Medulla oblongata (tissue), 1 donor: ENCODE measurements at regions not wholly inside any gene's neighbourhood (a gene's known extent, or its start where the extent isn't known, plus 50 kb on each side); places are given as distances from the start of the nearest gene placed in this dataset.

ENCODE experiments used
- DNase-seq: peaks from one replicate; pipeline ENCODE4 v3.0.0-alpha.2; 2015; ENCODE audit errors: extremely low spot score

DNA sequence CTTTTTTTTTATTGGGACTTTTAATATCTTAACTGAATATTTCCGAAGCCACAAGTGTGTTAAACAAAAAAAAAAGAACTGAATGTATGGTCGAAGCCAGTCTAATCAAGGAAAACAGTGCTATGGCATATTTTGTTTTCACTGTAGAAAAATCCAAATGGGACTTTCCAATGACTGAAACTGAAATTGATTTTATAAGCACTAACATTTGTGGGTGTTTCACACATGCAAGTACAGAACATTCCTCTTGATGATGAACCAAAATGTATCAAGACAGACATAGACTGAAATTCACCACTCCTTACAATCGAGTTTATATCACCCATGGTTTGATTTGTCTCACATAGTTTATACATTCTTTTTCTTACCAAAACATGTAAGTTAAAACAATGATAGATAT, 1026.8 kb downstream of the CDH18 start:
- DNase-seq, result no peak

DNA sequence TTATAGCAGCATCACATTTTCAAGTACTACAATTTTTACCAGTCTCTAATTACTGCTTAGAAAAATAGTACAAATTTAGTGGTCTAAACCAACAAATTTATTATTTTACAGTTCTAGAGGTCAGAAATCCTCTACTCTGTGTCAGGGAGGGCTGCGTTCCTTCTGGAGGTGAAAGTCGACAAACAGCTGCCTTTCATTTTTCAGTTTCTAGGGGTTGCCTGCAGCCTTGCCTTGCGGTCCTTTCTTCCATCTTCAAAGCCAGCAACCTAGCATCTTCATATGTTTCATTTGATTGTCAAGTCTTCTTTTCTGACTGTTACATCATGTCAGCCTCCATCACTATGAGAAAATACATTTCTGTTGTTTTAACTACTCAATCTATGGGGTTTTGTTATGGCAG, 1022.1 kb downstream of the CDH18 start:
- no peak for DNase-seq

DNA sequence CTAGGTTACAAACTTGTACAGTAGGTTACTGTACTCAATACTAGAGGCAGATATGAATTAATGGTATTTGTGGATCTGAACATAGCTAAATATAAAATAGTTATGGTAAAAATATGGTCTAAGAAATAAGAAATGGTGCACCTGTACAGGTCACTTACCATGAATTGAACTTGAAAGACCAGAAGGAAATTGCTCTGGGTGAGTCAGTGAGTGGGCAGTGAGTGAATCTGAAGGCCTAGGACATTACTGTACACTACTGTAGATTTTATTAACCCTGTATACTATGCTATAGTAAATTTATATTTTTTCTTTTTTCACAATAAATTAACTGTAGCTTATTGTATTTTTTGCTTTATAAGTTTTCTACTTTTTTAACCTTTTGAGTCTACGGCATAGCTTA, 1020.4 kb downstream of the CDH18 start:
- DNase-seq, result no peak

DNA sequence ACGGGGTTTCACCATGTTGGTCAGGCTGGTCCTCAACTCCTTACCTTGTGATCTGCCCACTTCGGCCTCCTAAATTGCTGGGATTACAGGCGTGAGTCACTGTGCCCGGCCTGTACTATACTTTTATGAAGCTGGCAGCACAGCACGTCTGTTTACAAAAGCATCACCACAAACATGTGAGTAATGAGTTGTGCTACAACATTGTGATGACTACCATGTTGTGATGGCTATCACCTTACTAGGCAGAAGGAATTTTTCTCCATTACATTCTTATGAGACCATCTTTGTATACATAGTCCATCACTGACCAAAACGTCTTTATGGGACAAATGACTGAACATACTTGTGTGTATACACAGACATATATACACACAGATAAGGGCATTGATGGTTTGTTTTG, 1019.0 kb downstream of the CDH18 start:
- DNase-seq, result no peak

DNA sequence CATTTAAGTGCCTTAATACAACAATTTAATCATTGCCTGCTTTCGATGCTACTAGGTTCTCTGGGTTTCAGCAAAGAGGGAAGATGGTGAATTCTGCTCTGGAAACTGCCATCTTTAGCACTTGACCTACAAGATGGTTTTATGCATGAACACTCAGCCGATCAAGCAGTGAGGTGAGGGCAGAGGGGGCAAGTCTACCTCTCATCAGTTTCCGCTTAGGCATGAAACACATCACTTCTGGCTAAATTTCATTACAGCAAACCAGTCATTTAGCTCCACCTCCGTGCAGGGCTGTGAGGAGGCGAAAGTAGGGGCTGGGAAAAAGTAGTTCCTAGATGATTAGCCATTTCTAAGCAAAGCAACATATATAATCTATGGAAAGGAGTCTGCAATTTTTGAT, 1018.0 kb downstream of the CDH18 start:
- no peak for DNase-seq

DNA sequence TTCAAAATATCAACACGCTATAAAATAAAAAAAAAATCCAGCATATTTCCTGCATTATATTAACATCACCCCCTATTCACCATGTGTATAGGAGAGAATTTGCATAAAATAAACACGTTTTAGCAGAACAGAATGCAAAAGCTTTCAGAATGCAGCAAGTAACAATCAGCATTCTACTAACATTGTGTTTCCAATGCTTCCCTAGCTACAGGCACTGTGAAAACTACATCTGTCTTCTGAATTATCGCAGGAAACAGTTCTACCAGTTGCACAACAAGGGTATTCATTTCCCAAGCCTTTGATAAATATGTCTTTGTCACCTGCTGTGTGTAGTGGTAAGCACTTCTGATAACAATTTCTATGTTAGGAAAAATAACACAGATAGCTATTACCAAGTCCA, 1015.8 kb downstream of the CDH18 start:
- no peak for DNase-seq

DNA sequence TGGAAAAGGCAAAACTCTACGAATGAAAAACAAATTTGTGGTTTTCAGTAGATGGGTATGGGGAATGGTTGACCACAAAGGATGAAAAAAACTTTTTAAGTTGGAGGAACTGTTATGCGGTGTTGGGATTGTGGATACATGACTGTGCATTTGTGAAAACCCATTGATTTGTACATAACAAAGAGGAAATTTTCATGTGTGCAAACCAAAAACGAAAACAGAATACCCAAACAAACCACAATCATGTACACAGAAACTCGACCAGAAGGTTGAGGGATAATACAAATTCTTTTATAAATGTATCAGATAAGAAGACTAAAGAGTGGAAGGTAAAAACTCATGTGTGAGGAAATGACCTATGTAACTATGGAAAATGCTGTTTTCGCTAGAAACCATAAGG, 1012.4 kb downstream of the CDH18 start:
- no peak for DNase-seq

DNA sequence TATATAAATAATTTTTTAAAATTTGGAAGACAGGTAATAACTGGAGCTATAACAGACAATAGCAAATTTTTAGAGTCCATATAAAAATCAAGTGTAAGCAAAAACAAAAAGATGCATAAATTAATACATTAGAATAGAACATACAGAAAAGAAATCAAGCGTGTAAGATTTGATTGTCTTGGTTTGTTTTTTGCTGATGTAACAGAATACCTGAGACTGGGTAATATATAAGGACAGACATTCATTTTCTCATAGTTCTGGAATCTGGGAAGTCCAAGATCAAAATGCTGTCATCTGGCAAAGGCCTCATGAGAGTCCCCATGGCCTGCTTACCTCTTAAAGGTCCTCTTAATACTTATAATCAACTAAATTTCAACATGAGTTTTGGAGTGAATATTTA, 1010.1 kb downstream of the CDH18 start:
- no peak for DNase-seq

DNA sequence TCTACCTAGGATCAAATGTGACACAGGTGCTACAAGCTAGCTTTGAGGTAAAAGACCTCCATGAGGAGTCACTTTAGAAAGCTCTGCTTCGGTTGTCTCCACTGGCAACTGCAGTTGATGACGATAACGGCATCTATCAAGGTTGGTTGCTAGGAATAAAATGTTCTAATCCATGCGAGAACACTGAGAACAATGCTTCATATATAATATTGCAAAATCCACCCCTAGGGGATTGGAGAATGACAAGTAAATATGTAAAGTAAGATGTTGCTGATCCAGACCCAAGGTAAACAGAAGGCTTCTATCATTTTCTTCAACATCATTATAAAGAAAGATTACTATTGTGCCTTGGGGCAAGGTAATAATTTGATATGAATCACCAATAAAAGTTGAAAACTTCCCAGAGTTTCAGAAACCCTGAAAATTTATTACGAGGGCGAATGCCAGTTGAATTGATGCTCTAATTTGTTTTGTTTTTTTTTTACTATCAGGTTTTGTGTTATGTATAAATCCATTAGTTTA, 1003.4 kb downstream of the CDH18 start:
- DNase-seq, result no peak

DNA sequence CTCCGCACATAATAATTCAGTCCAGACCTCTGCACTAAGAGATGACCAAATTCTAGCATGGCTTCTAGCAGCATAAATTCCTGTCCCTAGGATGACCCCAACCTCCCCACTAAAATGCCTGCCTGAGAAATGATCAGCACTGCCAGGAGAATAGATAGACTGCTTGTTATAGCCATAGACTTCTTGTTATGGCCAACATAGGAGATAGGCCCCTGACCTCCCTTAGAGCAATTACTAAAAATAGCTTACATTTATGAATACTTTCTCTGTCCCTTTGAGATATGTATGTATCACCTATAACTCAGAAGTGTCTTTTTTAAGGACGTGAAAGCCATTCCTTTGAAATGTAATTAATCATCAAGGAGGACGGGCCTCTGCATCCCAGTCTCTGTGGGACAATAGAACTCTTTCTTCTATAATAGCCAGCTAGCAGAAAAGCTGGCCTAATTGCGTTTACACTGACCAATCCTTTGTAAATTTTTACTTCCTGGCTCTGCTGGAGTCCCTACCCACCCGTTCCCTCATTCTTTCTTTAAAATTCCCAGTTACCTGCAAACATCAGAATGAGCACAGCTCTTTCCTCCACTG, 1002.7 kb downstream of the CDH18 start:
- DNase-seq, result no peak

DNA sequence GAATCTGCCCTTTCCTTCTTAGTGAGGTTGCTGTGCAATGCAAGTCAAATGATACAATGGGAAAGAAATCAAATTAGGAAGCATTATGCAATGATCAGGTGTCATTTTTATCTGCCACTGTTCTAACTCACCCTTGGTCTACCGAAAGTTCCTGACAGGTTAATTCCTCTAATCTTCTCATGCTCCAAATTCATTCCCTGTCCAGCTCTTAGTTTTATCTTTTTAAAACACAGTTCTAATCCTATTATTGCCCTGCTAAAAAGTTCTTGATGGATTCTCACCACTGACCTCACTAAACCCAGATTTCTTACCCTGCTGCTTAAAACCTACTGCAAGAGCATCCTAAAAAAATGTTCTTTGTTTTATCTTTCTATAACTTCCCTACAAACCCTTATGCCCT, 1000.9 kb downstream of the CDH18 start:
- no peak for DNase-seq

DNA sequence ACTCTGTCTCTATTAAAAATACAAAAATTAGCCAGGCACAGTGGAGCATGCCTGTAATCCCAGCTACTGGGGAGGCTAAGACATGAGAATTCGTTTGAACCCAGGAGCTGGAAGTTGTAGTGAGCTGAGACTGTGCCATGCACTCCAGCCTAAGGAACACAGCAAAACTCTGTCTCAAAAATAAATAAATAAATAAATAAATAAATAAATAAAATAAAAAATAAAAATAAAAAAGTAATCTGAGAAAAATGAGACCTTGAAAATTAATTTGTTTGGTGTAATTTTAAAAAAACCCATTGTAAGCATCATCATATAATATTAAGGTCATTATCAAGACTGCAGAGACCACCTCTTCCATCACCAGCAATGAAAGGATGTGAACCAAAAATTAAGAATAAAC, 997.1 kb downstream of the CDH18 start:
- no peak for DNase-seq

DNA sequence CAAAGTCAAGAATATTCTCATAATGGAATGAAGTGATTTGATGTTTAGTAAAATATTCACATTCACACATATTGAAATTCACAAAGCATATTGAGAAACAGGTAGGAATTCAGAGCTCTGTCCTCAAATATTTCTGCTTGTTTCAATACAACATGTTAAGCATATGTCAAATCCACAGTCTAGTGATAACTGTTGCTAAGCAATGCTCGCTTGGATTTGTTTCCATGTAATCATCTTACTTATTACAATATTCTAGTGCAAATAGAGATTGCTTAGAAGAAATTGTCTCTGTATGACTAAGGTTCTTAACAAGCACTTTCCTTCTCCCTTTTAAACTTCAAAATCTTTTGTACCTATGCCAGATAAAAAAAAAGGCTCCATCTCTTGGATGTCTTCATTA, 995.7 kb downstream of the CDH18 start:
- DNase-seq, result no peak

DNA sequence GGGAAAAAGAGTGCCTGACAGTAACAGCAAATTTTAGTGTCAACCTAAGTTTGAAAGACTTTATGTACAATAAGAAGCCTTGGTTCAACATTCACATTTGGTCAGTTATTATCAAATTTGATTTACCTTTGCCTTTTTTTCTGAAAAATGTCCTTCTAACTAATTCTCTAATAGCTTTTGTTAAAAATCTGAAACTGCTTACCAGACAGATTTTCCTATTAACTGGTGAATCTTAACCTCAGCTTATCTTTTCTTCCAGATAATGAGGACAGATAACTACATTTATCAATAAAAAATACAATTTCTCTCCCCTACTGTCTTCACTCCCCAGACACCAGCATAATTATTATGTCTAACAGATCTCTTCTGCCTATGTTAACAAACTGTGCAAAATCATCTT, 988.5 kb downstream of the CDH18 start:
- DNase-seq, result no peak

DNA sequence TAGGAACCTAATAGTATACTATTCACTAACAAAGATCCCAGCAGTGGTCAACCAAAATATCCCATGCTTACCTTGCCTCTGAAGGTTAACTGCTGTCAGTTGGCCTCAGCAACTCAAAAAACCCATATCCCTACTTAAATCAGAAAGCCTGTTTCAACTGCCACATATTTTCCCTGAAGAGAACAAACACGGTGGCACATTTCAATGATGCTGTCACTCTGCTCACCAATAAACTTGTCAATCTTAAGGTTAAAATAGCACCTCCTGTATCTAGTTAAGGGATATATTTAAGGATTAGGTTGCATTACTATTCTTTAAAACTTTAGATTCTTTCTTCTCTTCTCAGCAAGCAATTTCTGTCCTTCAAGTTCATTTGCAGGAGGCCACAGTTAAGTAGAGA, 986.9 kb downstream of the CDH18 start:
- no peak for DNase-seq

DNA sequence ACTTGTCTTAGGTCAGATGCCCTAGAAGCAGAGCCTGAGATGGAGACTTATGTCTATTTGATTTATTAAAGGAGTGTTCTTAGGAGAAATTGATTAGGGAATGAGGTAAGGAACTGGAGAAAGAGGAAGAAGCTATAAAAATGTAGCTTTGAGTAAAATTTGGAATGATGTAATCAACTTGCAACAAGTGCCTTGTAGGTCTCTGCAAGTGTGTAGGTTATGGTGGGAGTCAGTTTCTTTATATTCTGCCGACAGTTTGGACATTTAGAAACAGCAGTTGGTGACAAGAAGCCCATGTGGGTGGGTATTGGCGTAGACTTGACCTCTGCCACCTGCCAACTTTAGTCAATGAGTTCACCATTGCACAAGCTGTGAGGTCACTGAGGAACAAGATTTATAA, 986.5 kb downstream of the CDH18 start:
- no peak for DNase-seq

DNA sequence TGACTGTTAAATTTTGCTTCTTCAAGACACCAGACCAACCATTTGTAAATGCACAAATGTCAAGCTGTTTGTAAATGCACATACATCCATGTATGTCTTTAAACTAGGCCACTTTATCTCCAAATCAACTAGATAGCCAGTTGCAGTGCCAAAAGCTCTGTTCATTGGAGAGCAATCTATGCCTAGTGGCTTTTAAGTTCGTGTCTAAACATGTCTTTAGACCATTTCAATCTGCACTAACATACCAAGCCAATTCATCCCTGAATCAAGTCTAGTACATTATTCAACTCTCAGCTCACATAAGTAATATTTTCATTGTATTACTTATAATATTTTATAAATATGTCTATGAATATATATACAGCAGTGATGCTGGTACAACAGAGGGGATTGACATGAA, 985.9 kb downstream of the CDH18 start:
- no peak for DNase-seq

DNA sequence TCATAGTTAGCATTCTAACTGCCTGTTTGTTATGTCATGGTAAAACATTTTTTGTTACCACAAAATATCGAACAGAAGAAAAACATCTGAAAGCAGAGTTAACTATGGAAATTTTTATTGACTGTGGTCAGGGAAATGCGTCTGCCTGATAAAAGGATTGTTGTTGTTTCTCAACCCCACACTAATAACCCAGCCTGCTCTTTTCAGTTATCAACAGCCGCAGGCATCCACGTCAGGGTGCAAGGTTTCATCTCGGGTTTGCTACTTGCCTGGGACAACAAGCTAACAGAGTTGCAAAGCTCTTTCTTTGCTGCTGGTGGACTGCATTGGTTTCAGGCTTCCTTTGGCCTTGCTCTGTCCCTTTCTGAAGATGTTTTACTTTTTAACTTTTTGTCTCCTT, 969.2 kb downstream of the CDH18 start:
- DNase-seq, result no peak

DNA sequence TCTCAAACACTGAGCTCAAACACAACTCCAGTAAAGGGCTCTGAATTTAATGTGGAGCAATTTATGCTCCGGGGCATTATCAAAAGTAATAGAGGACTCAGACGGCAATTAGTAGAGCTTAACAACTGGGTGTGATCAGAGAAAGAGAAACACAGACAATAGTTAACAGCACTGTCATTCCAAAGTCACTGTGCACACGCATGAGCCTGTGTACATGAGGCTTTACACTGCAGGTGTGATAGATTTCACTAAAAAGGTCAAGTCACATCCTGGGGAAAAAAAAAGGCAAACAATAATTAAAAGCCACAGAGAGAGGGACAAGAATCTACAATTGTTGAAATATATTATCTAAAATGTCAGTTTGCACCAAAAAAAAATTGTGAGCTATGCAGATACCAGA, 956.5 kb downstream of the CDH18 start:
- no peak for DNase-seq

DNA sequence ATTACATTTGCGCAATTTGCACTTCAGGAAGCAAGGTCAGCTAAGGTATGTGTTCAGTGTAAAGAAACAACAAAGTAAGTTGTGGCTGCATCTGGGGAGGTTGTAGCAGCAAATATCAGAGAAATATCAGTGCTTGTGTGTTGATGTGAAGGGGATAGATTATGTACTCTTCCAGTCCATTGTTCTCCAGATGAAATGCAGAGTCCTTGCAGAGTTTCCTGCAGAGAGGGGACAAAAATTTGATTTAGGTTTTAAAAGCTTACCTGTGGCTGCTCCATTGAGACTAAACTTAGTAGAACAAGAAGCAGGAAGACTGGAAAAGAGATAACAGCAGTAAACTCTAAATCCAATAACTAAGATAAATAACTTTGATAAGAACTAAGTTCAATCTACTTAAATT, 952.2 kb downstream of the CDH18 start:
- DNase-seq, result no peak

DNA sequence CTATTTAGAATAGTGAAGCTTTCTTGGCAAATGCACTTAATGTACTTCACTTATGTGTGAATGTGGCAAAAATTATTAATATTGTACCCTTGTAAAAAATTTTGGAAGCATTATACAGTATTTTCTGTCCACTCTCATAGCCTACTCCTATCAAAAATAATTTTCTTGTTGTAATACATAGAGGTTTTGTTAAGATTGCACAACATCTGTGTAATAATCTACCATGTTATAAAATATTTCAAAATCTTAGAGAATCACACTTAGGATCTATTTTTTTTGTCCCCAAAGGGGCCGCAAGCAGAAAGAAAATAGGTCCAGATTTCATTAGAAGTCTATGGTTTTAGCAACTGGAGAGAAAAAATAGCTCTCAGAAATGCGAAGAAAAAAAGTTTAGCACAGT, 945.9 kb downstream of the CDH18 start:
- no peak for DNase-seq

DNA sequence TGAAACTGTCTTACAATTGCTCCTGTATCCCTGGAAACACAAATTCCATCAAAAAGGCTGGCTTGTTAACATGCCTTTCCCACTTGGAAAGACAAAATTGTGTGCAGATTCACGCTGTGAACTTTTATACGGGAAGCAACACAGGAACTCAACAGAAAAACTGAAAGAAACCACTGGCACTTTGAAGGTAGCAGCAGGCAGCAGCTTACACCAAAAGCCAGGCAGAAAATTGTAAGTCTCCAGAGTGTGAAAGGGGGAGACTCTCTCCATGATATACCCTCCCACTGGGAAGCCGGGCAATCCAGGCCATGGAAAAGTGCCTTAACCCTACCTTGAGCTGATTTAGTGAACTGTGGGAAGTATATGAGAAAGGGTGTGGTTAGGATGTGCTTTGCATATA, 943.7 kb downstream of the CDH18 start:
- no peak for DNase-seq

DNA sequence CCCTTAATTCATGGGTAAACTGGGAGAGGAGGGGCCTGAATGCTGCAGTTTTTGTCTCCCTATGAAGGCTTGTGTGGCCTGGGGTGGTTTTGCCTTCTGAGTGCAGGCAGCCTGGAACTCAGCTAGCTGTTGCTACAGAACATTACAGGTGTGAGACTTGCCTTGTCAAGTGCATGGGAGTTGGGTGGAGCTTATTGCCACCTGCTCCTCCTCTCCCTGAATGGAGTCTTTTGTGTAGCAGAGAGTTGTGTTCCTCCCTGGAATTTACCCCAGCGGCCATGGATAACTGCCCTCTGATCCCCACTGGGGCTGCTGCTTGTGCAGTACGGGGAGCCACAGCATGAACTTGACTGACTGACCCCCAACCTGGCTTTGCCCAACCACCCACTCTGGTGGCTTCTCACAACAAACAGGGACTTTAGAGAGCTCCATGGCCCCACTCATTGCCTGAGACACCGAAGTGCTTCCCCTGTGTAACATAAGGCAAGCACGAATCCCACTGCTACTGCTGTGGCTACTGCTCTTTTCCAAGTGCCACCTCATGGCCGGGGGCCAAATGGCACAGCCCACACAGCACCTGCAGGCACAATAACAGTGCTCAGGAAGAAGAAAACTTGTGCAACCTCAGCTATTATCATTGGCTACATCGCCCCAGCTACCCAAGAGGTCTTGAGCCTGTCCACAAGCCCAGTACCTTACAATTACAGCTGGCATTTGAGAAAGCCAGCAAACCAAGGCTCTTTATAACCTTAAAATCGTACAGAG, 942.9 kb downstream of the CDH18 start:
- DNase-seq, result no peak

DNA sequence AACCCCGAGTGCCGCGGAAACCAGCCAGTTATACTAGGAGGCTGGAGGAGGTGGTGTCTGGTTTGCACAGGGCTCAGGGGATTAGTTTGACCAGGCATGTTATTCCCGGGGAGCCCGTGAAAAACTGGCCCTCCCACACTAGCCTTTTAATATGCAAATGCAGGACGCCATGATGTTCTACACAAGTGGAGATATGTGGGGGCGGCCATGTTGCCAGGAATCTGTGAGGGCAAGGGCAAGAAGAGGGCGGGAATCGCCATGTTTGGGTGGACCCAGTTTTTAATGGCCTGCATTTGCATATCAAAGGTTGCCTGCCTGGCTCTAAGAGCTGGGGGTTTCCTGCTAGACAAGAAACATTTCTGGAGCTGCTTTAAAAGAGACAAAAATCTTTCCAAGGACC, 940.7 kb downstream of the CDH18 start:
- no peak for DNase-seq
